ENCODE measurements at regions not wholly inside any gene's neighbourhood (a gene's known extent, or its start where the extent isn't known, plus 50 kb on each side); places are given as distances from the start of the nearest gene placed in this dataset.
"Not testable (repeated sequence)": the region's sequence is repeated elsewhere in the genome, so short reads cannot be mapped to it uniquely, and the experiment has no call there.

DNA sequence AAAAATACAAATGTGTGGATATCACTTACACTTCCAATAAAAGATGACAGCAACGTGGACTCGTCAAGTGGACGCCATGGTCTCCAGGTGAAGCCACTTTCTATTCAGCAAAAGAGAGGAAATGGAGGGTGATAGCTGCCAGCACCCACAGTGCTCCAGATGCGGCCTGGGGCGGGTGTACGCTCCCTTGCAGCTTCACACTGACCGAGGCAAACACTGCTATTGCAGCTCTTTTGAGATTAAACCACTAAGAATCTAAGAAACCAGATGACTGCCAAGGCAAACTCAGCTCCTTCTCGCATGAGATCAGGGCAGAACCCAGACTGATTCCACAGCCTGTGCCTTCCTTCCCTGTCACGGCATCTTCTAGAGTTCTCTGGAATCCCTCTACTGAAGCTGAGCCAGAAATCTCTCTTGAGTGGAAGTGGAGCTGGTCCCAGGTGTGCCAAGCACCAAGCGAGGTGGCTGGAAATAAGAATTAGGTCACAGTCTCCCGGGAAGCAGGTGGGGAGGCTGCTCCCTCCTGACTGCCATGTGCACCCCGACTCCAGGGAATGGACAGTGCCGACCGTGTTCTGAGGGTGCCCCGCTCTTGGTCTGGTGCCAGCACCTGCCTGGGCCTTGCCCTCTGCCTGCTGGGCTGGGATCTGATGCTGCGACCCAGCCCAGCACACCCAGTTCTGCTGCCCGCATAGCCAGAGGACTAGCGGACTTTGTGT is 90.1 kb upstream of the AFDN start:
- no peak for DNase-seq

DNA sequence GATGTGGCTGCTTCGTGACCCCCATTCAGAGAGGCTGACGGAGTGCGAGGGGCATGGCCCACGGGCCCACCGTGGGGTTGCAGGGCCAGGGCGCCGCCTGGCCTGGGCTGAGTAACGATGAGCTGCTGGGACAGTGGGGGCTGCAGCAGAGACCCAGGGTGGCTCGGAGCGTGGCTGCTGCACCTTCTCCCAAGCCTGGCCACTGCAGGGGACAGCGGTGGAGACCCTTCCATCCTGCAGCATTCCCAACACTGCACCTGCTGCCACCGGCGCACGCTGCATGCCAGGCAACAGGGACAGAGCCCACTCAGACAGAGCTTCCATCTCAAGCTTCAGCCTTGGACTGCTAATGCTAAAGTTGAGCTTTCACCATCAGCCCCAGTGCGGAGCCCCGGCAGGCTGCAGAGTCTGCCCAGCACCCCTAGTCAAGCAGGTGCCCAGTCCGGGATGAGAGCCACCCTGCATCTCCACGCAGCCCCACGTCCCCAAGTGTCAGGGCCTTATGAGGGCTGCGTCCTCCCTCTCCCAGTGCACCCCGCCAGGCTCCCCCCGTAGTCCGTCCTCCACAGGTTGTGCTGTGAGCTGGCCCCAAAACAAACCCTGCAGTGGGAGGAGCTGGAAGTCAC is 89.4 kb upstream of the AFDN start:
- DNase-seq = no peak

DNA sequence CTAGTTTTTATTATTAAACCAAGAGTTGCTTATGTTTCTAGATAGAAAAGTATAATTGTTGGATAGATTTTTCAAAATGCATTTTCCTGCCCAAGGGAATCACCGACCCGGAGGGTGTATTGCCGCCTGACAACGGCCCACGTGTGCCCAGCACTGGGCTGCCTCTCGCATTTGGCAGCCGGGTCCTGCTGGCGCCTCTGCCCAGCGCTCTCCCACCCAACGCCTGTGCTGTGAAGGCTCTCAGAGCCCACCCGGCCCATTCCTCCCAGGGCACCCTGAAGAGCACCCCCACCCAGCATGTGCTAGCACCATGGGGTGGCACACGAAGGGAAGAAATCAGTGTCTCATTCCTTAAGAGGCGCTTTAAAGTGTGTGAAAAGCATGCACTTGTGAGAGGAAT is 88.3 kb upstream of the AFDN start:
- DNase-seq = no peak

DNA sequence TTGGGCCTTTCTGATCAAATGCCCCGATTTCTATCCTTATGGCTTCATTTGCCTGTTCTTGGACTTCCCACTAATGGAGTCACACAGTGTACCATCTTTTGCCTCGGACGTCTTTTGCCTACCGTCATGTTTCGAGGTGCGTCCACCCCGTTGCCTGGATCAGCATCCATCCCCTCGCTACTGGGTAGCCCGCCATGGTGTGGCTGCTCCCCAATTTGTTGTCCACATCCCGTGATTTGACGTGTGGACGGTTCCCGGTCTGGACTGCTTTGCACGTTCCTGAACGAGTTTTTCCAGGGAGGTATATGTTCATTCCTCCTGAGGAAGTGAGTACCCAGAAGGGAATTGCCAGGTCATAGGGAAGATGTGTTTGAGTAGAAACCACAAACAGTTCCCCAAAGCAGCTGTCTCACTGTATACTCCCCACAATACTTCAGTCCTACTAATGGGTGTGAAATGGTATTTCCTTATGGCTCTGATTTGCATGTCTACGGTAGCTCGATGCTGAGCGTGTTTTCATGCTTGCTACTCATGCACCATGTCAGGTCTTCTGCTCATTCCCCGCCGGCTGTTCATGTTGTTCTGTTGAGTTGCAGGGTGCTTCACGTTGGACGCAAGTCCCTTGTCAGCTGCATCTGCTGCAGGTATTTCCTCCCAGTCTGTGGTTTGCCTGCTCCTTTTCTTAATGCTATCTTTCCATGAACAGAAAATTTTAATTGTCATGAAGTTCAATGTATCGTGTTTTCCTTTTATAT is 86.8 kb upstream of the AFDN start:
- no peak for DNase-seq

DNA sequence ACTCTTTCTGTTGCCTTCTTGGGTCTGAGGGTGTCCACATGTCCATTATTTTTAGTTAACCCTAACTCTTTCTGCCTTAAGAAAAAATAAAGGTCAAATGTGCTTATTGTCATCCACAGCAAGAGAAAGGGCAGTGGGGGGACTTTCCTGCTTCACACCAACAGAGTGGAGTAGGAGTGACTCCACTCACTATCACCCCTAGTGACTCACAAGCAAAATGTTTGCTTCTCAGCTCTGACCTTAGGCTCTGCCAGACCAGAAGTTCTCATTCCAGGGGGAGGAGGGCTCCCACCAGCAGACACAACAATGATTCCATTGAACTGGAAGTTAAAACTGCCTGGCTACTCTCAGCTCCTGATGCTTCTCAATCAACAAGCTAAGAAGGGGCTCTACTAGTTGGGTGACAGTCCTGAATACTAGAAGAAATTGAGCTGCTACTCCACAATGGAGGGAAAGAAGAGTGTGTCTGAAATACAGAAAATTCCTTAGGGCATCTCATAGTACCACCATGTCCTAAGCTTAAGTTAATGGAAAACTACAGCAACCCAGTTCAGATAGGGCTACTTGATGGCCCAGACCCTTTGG is 83.9 kb upstream of the AFDN start:
- no peak for DNase-seq

DNA sequence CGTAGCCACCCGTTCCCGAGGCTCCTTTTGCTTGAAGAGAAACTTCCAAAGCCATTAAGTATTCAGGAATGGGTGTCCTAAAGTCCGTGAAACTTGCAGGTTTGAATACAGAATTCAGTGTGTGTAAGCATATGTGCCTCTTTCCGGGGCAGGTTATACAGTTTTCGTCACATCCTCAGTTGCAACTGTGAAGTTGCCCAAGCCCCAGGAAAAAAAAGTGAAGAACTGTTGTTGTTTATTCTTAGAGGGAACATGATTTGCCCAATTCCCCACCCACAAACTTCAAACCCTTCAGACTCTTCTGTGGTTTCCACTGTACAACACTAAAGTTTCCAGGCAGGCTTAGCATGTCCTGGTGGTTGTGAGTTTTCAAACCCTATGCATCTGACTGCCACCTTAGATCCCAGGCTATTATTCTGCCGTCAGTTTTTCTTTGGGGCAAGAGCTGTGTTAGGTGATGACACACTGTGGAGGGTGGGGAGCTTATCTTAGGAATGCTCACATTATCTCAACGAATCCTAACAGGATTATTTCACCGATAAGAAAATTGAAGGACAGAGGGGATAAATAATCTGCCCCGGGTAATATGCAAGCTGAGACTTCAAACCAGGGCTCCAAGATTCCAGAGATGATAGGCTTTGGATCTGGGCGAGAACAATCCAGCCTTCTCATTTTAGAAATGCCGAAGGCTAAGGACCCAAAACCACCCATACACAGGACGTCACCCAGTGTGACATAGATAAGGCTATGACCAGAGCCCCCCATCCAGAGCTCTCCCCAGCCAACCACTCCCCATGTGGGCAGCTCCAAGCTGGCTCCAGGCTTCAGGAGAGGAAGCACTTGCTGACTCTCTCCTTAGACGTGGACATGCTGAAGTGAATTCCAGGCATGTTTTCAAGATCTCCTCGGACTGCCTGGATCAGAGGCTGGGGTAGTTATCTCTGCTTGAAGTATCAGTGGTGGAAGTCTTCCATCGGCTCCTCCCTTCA is 81.7 kb upstream of the AFDN start:
- DNase-seq = no peak

DNA sequence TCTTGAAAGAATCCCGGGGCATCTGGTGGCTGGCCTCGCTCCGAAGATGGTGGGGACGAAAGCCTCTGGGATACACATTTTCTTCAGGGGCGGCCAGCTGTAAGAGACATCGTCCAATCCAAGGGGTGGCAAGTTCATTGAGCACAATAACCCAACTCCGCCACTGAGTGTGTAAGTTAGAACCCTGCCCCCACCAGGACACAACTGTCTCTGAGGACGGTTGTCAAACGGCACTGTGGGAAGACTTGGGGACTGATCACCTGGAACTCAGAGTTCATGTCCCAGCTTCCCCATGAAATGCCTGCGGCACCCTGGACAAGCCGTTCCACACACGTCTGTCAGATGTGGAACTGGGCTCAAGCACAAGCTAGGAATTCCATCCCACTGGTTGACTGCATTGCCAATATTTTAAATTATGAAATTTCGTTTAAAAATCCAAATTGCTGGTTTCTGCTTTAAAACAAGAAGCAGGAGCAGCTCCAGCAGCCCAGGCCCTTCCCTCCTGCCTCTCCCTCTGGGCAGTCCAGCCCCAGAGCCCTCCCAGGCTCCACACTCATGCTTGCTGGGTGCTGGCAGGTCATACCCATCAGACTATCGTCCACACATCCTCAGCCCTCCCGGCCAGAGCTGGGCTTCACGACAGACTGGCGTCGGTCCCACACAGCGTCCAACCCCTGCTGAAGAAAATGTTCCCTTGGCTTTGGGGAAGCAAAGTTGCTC is 80.9 kb upstream of the AFDN start:
- no peak for DNase-seq

DNA sequence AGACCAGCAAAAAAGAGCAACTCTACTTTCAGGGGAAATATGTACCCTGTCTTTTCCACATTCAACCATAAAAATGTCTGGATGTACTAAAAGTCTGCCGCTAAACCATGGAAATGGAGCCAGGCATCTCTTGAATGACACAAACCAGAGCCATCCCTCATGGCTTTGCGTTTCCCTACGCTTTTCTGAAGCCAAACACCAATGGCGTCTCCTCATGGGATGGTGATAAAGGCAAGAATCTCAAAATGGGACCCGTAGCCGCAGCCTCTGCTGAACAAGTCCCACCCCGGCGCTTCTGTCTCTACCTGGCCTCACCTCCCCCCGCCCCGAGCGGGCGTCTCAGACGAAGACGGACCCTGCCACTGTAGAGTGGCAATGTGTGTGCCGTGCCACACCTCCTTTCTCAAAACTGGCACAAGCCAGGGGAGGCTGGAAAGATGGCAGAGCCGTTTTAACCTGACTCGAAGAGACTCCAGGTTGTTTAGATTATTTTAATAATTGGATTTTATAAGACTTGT is 80.3 kb upstream of the AFDN start:
- no peak for DNase-seq

DNA sequence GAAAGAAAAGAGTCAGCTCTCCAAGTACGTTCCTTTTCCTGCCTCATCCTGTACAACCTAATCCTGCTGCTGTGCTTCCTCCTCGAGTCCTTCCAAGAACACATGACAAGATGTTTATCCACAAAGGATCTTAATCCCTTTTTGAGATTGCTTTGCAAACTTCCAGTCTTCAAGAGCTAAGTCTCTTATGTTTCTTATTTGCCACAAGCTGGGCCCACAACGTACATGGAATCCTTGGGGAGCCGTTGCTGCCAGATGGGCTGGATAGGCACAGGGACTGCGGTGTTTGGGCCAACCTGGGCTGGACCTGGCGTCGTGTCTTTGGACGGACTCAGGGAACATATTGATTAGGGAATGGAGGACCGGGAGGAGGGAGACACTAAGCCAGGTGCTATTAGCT is 79.7 kb upstream of the AFDN start:
- DNase-seq = no peak

DNA sequence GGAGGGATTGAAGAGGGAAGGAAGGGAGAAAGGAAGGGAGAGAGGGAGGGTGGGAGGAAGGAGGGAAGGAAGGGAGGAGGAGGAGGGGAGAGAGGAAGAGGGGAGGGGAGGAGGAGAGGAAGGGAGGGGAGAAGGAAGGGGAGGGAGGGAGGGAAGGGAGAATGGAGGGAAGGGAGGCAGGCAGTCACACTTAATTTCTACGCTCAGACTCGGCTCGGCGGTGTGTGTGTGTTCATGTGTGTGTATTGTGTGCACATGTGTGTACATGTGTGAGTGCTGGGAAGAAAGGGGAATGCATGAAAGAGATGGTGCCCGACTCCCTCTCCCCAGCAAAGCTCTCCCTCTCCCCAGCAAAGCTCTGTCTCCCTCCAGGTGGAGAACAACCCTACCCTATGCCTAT is 79.1 kb upstream of the AFDN start:
- DNase-seq = no peak

DNA sequence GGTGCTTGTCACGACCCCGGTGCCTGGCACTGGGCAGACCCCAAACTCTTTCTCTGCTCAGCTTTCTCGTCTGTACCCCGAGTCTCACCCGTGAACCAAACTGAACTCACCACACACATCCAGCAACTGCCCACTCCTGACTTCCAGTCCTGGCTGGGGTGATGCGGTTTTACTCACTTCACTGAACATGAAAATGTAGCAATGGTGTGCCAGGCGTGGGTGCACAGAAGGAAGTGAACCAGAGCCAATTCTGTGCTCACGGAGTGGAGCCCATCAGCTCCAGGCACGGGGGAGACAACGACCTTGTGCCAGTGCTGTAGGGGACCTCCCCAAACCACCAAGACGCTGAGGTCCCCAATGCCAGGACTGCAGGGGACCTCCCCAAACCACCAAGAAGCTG is 78.7 kb upstream of the AFDN start:
- no peak for DNase-seq

DNA sequence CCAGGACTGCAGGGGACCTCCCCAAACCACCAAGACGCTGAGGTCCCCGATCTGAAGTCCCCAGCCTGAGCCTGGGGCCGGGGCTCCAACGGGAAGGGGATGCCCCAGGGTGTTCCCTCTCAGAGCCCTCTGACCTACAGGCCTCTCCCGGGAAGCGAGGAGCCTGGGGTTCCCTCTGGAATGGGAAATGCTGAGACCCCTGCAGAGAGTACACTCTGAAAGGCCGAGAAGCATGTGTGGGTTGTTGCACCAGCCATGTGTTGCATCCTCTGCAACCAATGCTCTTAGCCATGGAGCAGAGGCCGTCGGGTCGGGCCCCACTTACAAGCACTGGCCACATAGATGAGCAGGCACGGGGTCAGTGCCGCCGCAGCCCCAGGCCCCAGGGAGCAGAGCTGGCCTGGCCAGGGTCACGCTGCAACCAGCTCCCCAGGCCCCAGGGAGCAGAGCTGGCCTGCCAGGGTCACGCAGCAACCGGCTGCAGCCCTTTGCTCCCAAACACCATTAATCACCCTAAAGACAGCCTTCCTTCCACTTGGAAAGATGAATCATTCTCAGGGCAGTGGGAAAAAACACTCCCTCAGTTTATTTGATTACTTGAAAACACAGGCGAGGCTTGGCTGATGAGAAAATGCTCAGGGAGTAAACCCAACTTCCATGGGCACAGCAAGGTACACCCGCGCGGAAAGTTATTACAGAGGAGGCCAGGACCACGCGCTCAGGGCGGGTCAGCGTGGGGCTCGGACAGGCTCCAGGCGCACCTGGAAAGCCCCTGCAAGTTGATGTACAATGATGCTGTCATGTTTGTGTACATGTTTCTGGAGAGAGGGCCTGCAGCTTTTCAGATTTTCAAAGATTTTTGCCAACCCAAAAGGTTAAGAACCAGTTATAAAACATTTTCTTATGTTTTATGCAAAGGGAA is 78.0 kb upstream of the AFDN start:
- no peak for DNase-seq

DNA sequence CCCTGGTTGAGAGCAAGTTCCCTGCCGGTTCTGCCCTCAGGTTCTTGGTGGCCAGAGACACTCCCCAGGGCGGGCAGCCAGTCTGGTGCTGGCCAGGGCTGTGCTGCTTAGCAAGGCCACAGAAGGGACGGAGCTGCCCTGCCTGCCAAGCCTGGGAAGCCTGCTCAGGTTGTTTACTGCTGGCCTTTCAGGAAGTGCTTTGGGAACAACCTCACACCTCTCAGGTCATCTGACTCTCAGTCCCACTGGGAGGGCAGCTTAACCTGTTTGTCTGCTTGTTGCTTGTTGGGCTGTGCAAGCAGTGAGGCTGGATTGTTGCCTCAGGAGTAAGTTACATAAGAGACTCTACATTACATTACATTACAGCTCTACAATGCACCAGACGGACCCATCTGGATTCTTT is 75.8 kb upstream of the AFDN start:
- DNase-seq = peak; percentile 49

DNA sequence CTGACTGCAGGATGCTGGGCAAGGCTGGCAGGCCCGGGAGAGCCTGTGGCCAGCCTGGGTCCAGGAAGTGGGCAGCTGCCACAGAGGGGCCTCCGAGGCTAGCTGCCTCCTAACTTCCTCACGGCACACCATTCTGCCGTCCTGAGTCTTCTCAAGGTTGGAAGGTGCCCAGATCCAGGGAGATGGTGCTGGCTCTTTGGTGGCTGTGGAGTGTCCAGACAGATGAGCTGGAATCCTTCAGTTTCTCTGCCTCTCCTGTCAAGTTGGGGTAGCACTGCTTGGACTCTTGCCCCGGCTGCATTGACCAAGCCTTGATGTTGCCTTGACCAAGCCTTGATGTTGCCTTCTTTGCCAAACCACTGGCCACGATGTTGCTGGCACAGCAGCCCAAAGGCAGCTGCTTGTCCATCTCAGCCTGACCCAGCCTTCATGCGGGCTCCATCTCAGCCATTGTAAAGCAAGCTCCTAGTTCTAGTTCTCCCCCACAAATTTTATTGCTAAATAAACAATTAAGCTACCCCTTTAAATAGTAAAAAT is 75.1 kb upstream of the AFDN start:
- DNase-seq = no peak

DNA sequence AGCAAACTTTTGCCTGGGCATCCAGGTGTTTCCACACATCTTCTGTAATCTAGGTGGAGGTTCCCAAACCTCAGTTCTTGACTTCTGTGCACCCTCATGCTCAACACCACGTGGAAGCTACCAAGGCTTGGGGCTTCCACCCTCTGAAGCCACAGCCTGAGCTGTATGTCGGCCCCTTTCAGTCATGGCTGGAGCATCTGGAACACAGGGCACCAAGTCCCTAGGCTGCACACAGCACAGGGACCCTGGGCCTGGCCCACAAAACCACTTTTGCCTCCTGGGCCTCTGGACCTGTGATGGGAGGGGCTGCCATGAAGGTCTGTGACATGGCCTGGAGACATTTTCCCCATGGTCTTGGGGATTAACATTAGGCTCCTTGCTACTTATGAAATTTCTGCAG is 73.4 kb upstream of the AFDN start:
- DNase-seq = not testable (repeated sequence)

DNA sequence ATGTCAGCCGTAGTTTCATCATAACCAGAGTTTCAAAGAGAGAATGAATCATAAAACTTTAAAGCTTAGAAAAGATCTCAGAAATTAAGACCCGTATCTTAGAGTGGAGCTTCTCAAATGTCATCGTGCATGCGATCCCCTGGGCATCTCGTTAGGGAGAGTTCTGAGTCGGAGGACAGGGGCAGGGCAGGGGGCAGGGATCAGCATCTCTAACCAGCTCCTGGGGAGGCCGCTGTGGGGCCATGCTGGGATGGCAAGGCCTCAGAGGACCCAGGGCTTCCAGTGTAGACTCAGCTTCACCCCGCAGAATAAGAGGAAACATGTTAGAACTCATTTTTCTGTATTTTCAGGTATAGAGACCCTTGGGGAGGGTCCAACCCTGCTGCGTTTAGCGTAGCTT is 72.0 kb upstream of the AFDN start:
- DNase-seq = no peak

DNA sequence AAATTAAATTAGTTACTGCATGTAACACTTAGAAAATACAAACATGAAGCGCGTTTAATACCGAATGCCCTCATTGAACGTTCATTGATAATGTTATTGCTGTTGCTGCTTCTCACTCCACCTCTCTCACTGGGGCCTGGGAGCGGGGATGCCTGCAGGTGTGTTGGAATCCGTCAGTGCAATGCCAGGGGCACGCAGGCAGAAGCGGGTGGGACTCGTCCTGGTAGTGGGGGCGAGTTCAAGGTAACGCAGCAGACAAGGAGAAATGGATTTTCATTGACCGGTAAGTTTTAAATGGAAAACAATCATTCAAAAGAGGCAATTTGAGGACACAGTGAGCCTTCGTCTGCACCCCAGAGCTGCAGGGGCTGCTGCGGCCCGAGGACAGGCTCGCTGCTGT is 71.2 kb upstream of the AFDN start:
- no peak for DNase-seq

DNA sequence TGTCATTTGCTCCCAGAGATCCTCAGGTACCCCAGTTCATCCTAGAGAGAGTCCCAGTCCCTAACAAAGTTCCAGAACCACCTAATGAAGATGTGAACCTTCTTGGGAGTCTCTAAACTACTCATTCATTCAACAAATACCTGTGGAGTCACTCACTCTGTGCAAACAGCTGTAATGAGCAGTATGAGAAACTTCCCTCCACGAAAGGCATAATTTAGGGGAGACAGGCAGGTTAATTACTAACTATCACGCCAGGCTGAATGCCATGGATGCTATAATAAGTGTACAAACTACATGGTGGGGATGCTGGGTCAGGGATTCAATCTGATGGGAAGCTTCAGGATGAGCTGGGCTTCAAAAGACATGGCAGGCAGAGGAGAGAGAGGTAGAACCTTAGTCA is 70.1 kb upstream of the AFDN start:
- no peak for DNase-seq

DNA sequence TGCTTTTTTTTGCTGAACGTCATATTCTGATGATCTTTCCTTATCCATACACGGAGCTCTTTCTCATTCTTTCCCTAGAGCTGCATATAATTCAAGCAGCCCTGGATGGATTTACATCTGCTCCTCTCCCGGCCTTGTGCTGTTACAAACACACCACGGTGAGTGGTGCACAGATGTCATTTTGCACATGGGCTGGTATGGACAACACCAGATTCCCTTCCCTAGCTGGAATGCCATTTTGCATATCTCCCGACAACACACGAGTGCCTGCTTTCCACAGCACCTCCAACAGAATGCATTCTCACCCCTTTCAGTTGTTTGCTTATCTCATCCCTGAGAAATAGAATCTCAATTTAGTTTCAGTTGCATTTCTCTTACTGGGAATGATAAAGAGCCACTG is 69.5 kb upstream of the AFDN start:
- DNase-seq = no peak

DNA sequence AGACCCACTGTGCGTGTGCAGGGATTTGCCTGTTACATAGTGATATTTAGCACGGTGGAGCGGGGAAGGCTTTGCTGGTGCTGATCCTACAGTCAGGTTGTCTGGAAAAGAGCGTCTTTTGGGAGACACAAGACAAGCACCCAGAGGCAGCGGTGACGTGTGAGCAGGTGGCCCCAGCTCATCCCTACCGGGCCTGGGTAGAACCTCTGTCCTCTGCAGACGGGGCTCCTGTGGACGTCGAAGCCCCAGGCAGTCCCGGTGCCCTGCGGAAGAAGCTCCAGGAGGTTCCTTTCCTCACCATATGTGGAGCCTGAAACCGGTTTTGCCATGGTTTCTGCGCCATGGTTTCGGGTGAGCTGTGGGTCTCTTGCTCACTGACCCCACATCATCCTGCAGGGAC is 68.9 kb upstream of the AFDN start:
- no peak for DNase-seq

Data from NCI-H2029 treated with DMSO at 0.1 percent for 48 hours (cell line).